T47D (cell line): ENCODE measurements at regions not wholly inside any gene's neighbourhood (a gene's known extent, or its start where the extent isn't known, plus 50 kb on each side); places are given as distances from the start of the nearest gene placed in this dataset.

Experiments used
- DNase-seq, 2 experiments: peaks; one replicate each; pipeline versions ENCODE4 v3.0.0 to v3.0.0-alpha.2; 2011 to 2012; ENCODE audit warnings: low read depth in 1 of 2, low spot score in 1 of 2
- JUND ChIP-seq: IDR thresholded peaks from 2 replicates; pipeline ENCODE4 v1.6.1; 2012; ENCODE audit warnings: low read depth
- in situ Hi-C: cut with HindIII; loops from 2 replicates; pipeline ENCODE4 v1.10.0; 2016; ENCODE audit warnings: low sequenced_read_pairs, low pct_unique_long_range_greater_than_20kb

GRCh38 chr9:87269296-87270176 is 228.1 kb upstream of the DAPK1 start:
- TF ChIP-seq JUND = no peak
- in situ Hi-C loops = no loop called here

GRCh38 chr9:87270221-87270847 is 227.3 kb upstream of the DAPK1 start:
- in situ Hi-C loops = no loop called here
- TF ChIP-seq JUND = no peak
- no peak for DNase-seq

More at GRCh38 chr9:87269296-87270176, 228.1 kb upstream of the DAPK1 start:
- no peak for DNase-seq

GRCh38 chr9:87270848-87271234 is 226.8 kb upstream of the DAPK1 start:
- in situ Hi-C loops = no loop called here
- no peak for DNase-seq
- TF ChIP-seq JUND = no peak

- no peak for DNase-seq
- no peak for TF ChIP-seq JUND
- in situ Hi-C loops = no loop called here
Observed at GRCh38 chr9:87271696-87272477, 225.8 kb upstream of the DAPK1 start.

GRCh38 chr9:87275047-87275725 is 222.5 kb upstream of the DAPK1 start:
- in situ Hi-C loops = no loop called here
- DNase-seq = no peak
- TF ChIP-seq JUND = no peak

DNA sequence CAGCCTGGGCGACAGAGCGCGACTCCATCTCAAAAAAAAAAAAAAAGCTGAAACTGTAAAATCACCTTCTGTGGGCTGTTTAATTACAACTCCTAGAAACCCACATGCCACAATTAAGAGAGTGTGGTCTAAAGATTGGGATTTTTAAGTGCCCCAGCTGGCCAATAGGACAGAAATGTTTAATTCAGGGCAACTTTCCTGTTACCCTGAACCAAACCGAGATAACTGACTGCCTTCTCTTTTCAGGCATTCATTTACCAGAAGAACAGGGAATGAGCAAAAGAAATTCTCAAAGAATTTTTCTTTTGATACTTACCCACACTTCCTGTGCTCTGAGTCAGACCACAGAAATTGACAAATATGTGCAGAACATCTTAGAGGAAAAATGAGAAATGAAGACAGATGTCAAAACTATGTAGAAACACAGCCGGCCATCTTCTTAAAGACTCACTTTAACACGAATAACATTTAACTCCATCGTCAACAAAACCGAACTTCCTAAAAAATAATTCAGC is 221.3 kb upstream of the DAPK1 start:
- in situ Hi-C loops = no loop called here
- no peak for DNase-seq
- TF ChIP-seq JUND = no peak

- no peak for DNase-seq
Observed at GRCh38 chr9:87276851-87277261, 220.8 kb upstream of the DAPK1 start.

GRCh38 chr9:87277346-87277745 is 220.3 kb upstream of the DAPK1 start:
- TF ChIP-seq JUND = no peak
- DNase-seq = no peak
- in situ Hi-C loops = no loop called here

More at GRCh38 chr9:87276851-87277261, 220.8 kb upstream of the DAPK1 start:
- no peak for TF ChIP-seq JUND
- in situ Hi-C loops = no loop called here

GRCh38 chr9:87278971-87279733 is 218.5 kb upstream of the DAPK1 start:
- no peak for DNase-seq
- in situ Hi-C loops = no loop called here
- no peak for TF ChIP-seq JUND

DNA sequence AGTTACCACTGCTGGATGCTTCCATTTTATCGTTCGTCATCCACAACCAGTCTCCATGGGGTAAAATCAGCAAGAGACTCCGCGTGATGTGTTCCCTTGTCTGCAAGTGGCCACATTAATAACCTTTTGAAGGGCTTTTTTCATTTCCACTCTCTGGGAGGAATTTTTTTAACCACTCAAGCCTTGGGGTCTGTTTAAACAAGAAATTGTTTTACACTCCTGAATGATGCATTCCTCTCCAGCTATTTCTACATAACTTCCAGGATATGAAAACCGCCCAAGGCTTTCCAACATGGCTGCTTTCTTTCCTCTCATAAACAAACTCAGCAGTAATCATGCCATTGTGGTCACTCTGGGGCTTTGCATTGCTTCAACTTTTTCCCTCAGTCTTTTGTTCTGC is 217.2 kb upstream of the DAPK1 start:
- no peak for DNase-seq
- in situ Hi-C loops = no loop called here
- no peak for TF ChIP-seq JUND

DNA sequence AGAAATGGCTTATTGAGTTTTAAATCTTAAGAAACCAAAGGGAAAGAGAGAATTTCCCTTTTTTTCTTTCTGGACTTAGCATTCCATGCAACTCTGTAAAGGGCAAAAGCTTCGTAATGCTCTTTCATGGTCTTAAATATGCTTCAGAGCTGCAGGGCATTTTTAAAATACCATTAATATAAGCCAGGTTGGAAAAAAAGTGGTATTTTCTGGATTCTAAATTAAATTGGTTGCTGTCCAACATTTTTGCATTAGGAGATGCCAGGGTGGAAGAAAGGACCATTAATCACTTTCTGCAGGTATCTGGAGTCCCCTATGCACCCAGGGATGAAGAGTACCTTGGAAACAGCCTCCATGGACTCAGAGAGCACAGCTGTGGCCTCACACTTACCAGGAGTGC is 215.1 kb upstream of the DAPK1 start:
- no peak for DNase-seq
- in situ Hi-C loops = no loop called here
- TF ChIP-seq JUND = no peak
